Uterus (tissue), 2 donors: ENCODE measurements at regions not wholly inside any gene's neighbourhood (a gene's known extent, or its start where the extent isn't known, plus 50 kb on each side); places are given as distances from the start of the nearest gene placed in this dataset.

Experiments
- POLR2A ChIP-seq, 2 donors: fragments of 450-650 bp; IDR thresholded peaks; one replicate each; pipeline ENCODE4 v1.6.1; 2016; ENCODE audit warnings: antibody characterized with exemption in 2 of 2, mild to moderate bottlenecking in 1 of 2, moderate library complexity in 1 of 2
- TF ChIP-seq, protein P1 (sequence below), 4 experiments: fragments of 200-600 bp in 2 of 4; fragments of 450-650 bp in 2 of 4; sonication (generic) in 2 of 4; IDR thresholded peaks; one replicate each; pipeline ENCODE4 v1.5.1; 2016 to 2019; ENCODE audit warnings: antibody characterized with exemption in 4 of 4, mild to moderate bottlenecking in 2 of 4, moderate library complexity in 1 of 4

GRCh38 chrX:3169421-3169820, 128.2 kb downstream of the ARSF start:
- TF ChIP-seq, protein P1, sequence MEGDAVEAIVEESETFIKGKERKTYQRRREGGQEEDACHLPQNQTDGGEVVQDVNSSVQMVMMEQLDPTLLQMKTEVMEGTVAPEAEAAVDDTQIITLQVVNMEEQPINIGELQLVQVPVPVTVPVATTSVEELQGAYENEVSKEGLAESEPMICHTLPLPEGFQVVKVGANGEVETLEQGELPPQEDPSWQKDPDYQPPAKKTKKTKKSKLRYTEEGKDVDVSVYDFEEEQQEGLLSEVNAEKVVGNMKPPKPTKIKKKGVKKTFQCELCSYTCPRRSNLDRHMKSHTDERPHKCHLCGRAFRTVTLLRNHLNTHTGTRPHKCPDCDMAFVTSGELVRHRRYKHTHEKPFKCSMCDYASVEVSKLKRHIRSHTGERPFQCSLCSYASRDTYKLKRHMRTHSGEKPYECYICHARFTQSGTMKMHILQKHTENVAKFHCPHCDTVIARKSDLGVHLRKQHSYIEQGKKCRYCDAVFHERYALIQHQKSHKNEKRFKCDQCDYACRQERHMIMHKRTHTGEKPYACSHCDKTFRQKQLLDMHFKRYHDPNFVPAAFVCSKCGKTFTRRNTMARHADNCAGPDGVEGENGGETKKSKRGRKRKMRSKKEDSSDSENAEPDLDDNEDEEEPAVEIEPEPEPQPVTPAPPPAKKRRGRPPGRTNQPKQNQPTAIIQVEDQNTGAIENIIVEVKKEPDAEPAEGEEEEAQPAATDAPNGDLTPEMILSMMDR (IDR thresholded peaks at IDR 0.05), result no peak
- TF ChIP-seq POLR2A (IDR thresholded peaks at IDR 0.05), result no peak
